Suprapubic skin (tissue), 4 donors: ENCODE measurements at regions not wholly inside any gene's neighbourhood (a gene's known extent, or its start where the extent isn't known, plus 50 kb on each side); places are given as distances from the start of the nearest gene placed in this dataset.

ENCODE experiments used
- DNase-seq, 2 donors: peaks; one replicate each; pipeline ENCODE4 v3.0.0-alpha.2; 2019; ENCODE audit warnings: low spot score in 2 of 2
- H3K27ac ChIP-seq: fragments of 200-600 bp; sonication (generic); one replicate; pipeline ENCODE4 v1.5.1; 2019
- H3K27me3 ChIP-seq: fragments of 200-600 bp; sonication (generic); one replicate; pipeline ENCODE4 v1.5.1; 2019
- H3K36me3 ChIP-seq: fragments of 200-600 bp; sonication (generic); one replicate; pipeline ENCODE4 v1.5.1; 2019
- H3K4me1 ChIP-seq: fragments of 200-600 bp; sonication (generic); one replicate; pipeline ENCODE4 v1.5.1; 2019
- H3K4me3 ChIP-seq: fragments of 200-600 bp; sonication (generic); one replicate; pipeline ENCODE4 v1.5.1; 2019; ENCODE audit warnings: mild to moderate bottlenecking
- H3K9me3 ChIP-seq: fragments of 200-600 bp; sonication (generic); one replicate; pipeline ENCODE4 v1.5.1; 2019
- EP300 ChIP-seq: sonication (generic); formaldehyde crosslinking; IDR thresholded peaks from one replicate; pipeline ENCODE4 v1.6.1; 2017; ENCODE audit warnings: antibody characterized with exemption
- POLR2A ChIP-seq, 2 donors: fragments of 450-650 bp; IDR thresholded peaks; one replicate each; pipeline ENCODE4 v1.6.1; 2017; ENCODE audit warnings: antibody characterized with exemption in 2 of 2, mild to moderate bottlenecking in 2 of 2, moderate library complexity in 2 of 2
- POLR2AphosphoS5 ChIP-seq, 3 donors: sonication (generic); formaldehyde crosslinking; IDR thresholded peaks; one replicate each; pipeline ENCODE4 v1.6.1; 2017; ENCODE audit warnings: antibody characterized with exemption in 3 of 3
- WGBS: methylation state at CpG from one replicate; pipeline ENCODE4 v1.1.5; 2018; 5-methylcytosine and 5-hydroxymethylcytosine counted together
- TF ChIP-seq, protein P1 (sequence below), 2 donors: fragments of 200-600 bp in 1 of 2; fragments of 450-650 bp in 1 of 2; sonication (generic) in 1 of 2; IDR thresholded peaks; one replicate each; pipeline ENCODE4 v1.5.1; 2016 to 2019; ENCODE audit warnings: antibody characterized with exemption in 2 of 2, mild to moderate bottlenecking in 1 of 2, moderate library complexity in 1 of 2

DNA sequence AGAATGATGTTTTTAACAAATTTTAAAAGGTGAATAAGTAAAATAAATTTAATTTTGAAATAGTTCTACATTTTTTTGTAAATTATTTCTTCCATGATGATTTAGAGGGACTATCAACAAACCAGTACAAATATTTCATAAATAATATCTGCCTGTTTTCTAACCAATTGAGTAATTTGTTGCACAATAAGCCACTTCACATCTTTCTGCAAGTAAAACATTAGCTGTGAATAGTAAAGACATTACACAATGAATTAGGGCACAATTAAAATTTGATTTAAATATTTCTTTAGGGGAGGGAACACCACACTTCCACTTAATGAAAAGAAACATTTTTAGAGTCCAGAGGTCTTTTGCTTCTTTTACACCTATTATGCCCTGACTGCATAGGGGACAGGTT is 118.4 kb upstream of the PTPRK start:
- TF ChIP-seq POLR2A (IDR thresholded peaks at IDR 0.05) (no peak), EP300 (no peak), POLR2AphosphoS5 (IDR thresholded peaks at IDR 0.05) (no peak)
- TF ChIP-seq, protein P1, sequence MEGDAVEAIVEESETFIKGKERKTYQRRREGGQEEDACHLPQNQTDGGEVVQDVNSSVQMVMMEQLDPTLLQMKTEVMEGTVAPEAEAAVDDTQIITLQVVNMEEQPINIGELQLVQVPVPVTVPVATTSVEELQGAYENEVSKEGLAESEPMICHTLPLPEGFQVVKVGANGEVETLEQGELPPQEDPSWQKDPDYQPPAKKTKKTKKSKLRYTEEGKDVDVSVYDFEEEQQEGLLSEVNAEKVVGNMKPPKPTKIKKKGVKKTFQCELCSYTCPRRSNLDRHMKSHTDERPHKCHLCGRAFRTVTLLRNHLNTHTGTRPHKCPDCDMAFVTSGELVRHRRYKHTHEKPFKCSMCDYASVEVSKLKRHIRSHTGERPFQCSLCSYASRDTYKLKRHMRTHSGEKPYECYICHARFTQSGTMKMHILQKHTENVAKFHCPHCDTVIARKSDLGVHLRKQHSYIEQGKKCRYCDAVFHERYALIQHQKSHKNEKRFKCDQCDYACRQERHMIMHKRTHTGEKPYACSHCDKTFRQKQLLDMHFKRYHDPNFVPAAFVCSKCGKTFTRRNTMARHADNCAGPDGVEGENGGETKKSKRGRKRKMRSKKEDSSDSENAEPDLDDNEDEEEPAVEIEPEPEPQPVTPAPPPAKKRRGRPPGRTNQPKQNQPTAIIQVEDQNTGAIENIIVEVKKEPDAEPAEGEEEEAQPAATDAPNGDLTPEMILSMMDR (IDR thresholded peaks at IDR 0.05), result no peak
- Histone ChIP-seq H3K9me3 (no peaks in the 10 kb centered on the region), H3K27me3 (no peaks in the 10 kb centered on the region), H3K27ac (no peak overlapping the region), H3K4me3 (no peak overlapping the region), H3K36me3 (no peaks in the 10 kb centered on the region), H3K4me1 (no peaks in the 10 kb centered on the region)
- DNase-seq, result no peak

DNA sequence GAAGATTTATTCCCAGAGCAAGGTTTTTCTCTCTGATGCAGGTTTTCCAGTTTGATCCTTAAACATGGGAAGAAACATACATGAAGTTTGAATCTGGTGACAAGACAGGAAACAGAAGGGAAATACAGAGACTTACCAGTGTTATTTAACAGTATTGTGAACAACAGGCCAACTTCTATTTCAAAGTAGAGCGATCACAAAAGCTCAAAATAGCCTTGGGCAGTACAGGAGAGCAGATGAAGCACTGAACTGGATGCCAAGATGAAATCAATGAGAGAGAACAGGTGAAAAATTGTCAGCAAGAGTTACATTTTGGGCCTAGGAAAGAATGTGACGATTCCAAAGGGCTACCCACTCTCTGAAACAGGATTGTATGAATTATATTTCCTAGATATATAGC is 114.8 kb upstream of the PTPRK start:
- H3K27ac ChIP-seq, result no peak overlapping the region
- WGBS, result 53% methylated on average over 2 of the region's 2 CpGs
- H3K36me3 ChIP-seq, result no peaks in the 10 kb centered on the region
- no peak for TF ChIP-seq POLR2A (IDR thresholded peaks at IDR 0.05)
- TF ChIP-seq POLR2AphosphoS5 (IDR thresholded peaks at IDR 0.05), result no peak
- no peak for TF ChIP-seq EP300
- TF ChIP-seq, protein P1 (IDR thresholded peaks at IDR 0.05), result no peak
- no peak overlapping the region for H3K4me3 ChIP-seq
- peaks cover 4% of the 10 kb centered on the region for H3K4me1 ChIP-seq
- no peak for DNase-seq
- no peaks in the 10 kb centered on the region for H3K9me3 ChIP-seq
- no peaks in the 10 kb centered on the region for H3K27me3 ChIP-seq

- no peaks in the 10 kb centered on the region for H3K9me3 ChIP-seq
- H3K27me3 ChIP-seq, result no peaks in the 10 kb centered on the region
- H3K4me1 ChIP-seq, result peaks cover 4% of the 10 kb centered on the region
- no peak for DNase-seq
- H3K27ac ChIP-seq, result no peak overlapping the region
- no peak for TF ChIP-seq POLR2A (IDR thresholded peaks at IDR 0.05)
- no peak for TF ChIP-seq POLR2AphosphoS5 (IDR thresholded peaks at IDR 0.05)
- TF ChIP-seq, protein P1 (IDR thresholded peaks at IDR 0.05), result no peak
- no peak for TF ChIP-seq EP300
- no peaks in the 10 kb centered on the region for H3K36me3 ChIP-seq
- no peak overlapping the region for H3K4me3 ChIP-seq
- WGBS, result 66% methylated on average over 2 of the region's 2 CpGs
Measured at GRCh38 chr6:128632131-128632530, 111.7 kb upstream of the PTPRK start.

DNA sequence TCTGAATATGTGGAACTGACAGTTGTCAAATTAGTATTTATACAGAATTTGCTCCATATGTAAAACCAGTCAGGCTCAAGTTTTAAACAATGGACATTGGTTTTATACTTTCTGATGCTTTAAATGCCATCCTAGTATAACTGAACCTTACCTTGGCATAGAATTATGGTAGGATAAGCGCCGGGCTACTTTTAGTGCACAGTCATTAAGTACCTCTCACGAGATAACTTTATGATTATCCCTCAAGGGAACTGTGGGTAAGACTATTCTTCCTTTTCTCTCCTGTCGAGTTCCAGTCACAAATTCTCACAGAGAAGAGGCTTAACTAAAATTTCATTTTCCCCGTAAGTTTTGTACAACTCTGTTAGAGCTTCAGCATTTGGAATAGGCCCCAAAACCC is 110.6 kb upstream of the PTPRK start:
- Histone ChIP-seq H3K36me3 (no peaks in the 10 kb centered on the region), H3K9me3 (no peaks in the 10 kb centered on the region), H3K27me3 (no peaks in the 10 kb centered on the region), H3K4me1 (peaks cover 4% of the 10 kb centered on the region), H3K27ac (no peak overlapping the region), H3K4me3 (no peak overlapping the region)
- DNase-seq, result no peak
- 86% methylated on average over 5 of the region's 5 CpGs for WGBS
- TF ChIP-seq POLR2A (IDR thresholded peaks at IDR 0.05), result no peak
- TF ChIP-seq POLR2AphosphoS5 (IDR thresholded peaks at IDR 0.05), result no peak
- TF ChIP-seq EP300, result no peak
- TF ChIP-seq, protein P1 (IDR thresholded peaks at IDR 0.05), result no peak

DNA sequence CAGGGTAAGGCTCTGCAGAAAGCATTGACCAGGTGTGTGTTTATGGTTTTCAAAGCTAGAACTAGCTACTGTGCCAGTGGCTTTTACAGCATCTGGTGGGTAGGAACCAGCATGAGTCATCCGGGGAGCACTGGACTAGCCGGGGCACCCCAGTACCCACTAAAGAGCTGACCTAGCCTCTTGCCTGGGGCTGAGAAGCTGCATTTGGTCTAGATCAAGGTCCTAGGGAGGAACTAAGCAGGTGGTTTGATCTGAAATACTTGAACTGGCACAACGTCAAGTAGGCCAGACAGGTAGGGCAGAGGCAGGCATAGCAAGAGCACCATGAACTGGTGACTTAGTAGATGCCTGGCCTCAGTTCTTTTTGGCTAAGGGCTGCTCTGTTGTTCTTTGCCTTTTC is 109.8 kb upstream of the PTPRK start:
- Histone ChIP-seq H3K9me3 (no peaks in the 10 kb centered on the region), H3K27me3 (no peaks in the 10 kb centered on the region), H3K36me3 (no peaks in the 10 kb centered on the region), H3K27ac (peak overlapping the region; percentile 17), H3K4me3 (no peak overlapping the region), H3K4me1 (peaks cover 4% of the 10 kb centered on the region)
- WGBS, result 57% methylated on average over 2 of the region's 3 CpGs
- TF ChIP-seq POLR2A (IDR thresholded peaks at IDR 0.05), result no peak
- no peak for TF ChIP-seq POLR2AphosphoS5 (IDR thresholded peaks at IDR 0.05)
- TF ChIP-seq, protein P1 (IDR thresholded peaks at IDR 0.05), result no peak
- TF ChIP-seq EP300, result no peak
- DNase-seq, result no peak
